ENCODE measurements at regions not wholly inside any gene's neighbourhood (a gene's known extent, or its start where the extent isn't known, plus 50 kb on each side); places are given as distances from the start of the nearest gene placed in this dataset.
"Not testable (repeated sequence)": the region's sequence is repeated elsewhere in the genome, so short reads cannot be mapped to it uniquely, and the experiment has no call there.

- not testable (repeated sequence) for TF ChIP-seq CTCF (IDR thresholded peaks at IDR 0.05); EHMT2 (IDR thresholded peaks at IDR 0.05; ENCODE audit: low read depth); EP300 (IDR thresholded peaks at IDR 0.05); HOXA7 (CRISPR knock-in tag; IDR thresholded peaks at IDR 0.05); BHLHE40 (IDR thresholded peaks at IDR 0.05; ENCODE audit: low read depth, low read length)
Observed at GRCh38 chr15:53011779-53012178, 221.6 kb upstream of the ONECUT1 start.
